HepG2 (cell line): ENCODE measurements at regions not wholly inside any gene's neighbourhood (a gene's known extent, or its start where the extent isn't known, plus 50 kb on each side); places are given as distances from the start of the nearest gene placed in this dataset.

Experiments used
- CREB3 ChIP-seq: sonication (generic); formaldehyde crosslinking; IDR thresholded peaks from 2 replicates; pipeline ENCODE4 v1.5.0; 2020; ENCODE audit warnings: missing genetic modification reagents
- MED1 ChIP-seq: sonication (generic); formaldehyde crosslinking; IDR thresholded peaks from 2 replicates; pipeline ENCODE4 v1.4.0; 2020; ENCODE audit warnings: missing genetic modification reagents
- RAD21 ChIP-seq: fragments of 450-650 bp; formaldehyde crosslinking; IDR thresholded peaks from 2 replicates; pipeline ENCODE4 v1.5.0; 2020; ENCODE audit warnings: mild to moderate bottlenecking
- SMAD9 ChIP-seq: sonication (generic); formaldehyde crosslinking; IDR thresholded peaks from 2 replicates; pipeline ENCODE4 v1.5.1; 2020; ENCODE audit warnings: mild to moderate bottlenecking, missing genetic modification reagents
- ZNF205 ChIP-seq: IDR thresholded peaks from 2 replicates; pipeline ENCODE4 v1.6.1; 2018; ENCODE audit warnings: missing biosample characterization, missing genetic modification reagents

- TF ChIP-seq ZNF205 (CRISPR knock-in tag), result no peak
- TF ChIP-seq RAD21 (CRISPR knock-in tag), result no peak
- no peak for TF ChIP-seq CREB3 (CRISPR knock-in tag)
- no peak for TF ChIP-seq SMAD9 (CRISPR knock-in tag)
- no peak for TF ChIP-seq MED1 (CRISPR knock-in tag)
These were observed 112.7 kb upstream of the SERPINE2 start for GRCh38 chr2:224151680-224152310.
